Naive B cell (primary cell): ENCODE measurements at regions not wholly inside any gene's neighbourhood (a gene's known extent, or its start where the extent isn't known, plus 50 kb on each side); places are given as distances from the start of the nearest gene placed in this dataset.
A peak's percentile ranks its signal among the peaks of the same experiment; 100 is the strongest.

Experiments
- ATAC-seq, 2 donors: fragments of 150-1000 bp; cut with Tn5 transposase; 2 replicates each; pipeline ENCODE4 v1.10.0; 2021; ENCODE audit warnings: low read depth in 2 of 2, mild to moderate bottlenecking in 2 of 2, moderate library complexity in 2 of 2
- DNase-seq: peaks from one replicate; pipeline ENCODE4 v3.0.0; 2022
- H3K27ac Mint-ChIP-seq, 6 donors: one replicate each; pipeline ENCODE4 v1.8.0; 2020 to 2022; ENCODE audit warnings: mild to moderate bottlenecking in 6 of 6, mixed read lengths in 6 of 6, moderate library complexity in 5 of 6, inconsistent platforms in 2 of 6
- H3K27me3 Mint-ChIP-seq, 3 donors: one replicate each; pipeline ENCODE4 v1.8.0; 2021 to 2022; ENCODE audit warnings: mixed read lengths in 3 of 3, mild to moderate bottlenecking in 1 of 3
- H3K36me3 Mint-ChIP-seq, 2 donors: one replicate each; pipeline ENCODE4 v1.8.0; 2020 to 2022; ENCODE audit warnings: mixed read lengths in 2 of 2, inconsistent platforms in 1 of 2, mild to moderate bottlenecking in 1 of 2
- H3K4me1 Mint-ChIP-seq, 3 donors: one replicate each; pipeline ENCODE4 v1.8.0; 2020 to 2022; ENCODE audit warnings: mixed read lengths in 3 of 3, inconsistent platforms in 1 of 3, mild to moderate bottlenecking in 1 of 3, moderate library complexity in 1 of 3
- H3K4me3 Mint-ChIP-seq, 8 donors: one replicate each; pipeline ENCODE4 v1.8.0; 2020 to 2022; ENCODE audit warnings: mild to moderate bottlenecking in 8 of 8, mixed read lengths in 8 of 8, moderate library complexity in 8 of 8, inconsistent platforms in 2 of 8
- H3K9me3 Mint-ChIP-seq, 7 donors: one replicate each; pipeline ENCODE4 v1.8.0; 2020 to 2022; ENCODE audit warnings: mixed read lengths in 7 of 7, mild to moderate bottlenecking in 5 of 7, inconsistent platforms in 2 of 7, moderate library complexity in 1 of 7

DNA sequence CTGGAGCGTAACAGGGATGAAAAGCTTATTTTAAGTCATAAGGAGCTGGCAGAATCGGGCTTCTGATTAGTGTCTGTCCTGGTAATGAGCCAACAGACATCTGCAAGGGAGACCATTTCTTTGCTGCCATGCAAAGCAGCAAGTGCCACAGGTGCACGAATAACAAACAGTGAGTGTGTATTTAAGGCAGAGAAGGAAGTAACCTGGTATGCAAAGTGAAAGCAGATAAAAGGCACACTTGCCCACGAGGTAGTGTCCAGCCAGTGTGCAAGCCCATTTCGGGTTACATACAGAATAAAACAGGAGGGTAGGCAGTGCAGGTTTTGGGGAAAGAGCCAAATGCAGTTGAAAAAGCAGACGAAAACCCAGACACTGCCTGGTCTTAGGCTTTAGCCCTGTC is 1153.7 kb downstream of the SI start:
- Mint-ChIP-seq H3K4me3 (no peak overlapping the region), H3K9me3 (peaks cover 0 to 6% (median 4%) of the 10 kb centered on the region in 7 donors), H3K27me3 (no peaks in the 10 kb centered on the region)

GRCh38 chr3:163919154-163919553 is 1159.1 kb downstream of the SI start:
- no peak overlapping the region for H3K4me3 Mint-ChIP-seq
- no peaks in the 10 kb centered on the region for H3K27me3 Mint-ChIP-seq
- DNase-seq (no peak), ATAC-seq (no peak)
- H3K4me1 Mint-ChIP-seq, result no peaks in the 10 kb centered on the region
- no peak overlapping the region for H3K27ac Mint-ChIP-seq
- H3K36me3 Mint-ChIP-seq, result no peaks in the 10 kb centered on the region
- H3K9me3 Mint-ChIP-seq, result peaks cover 0 to 4% (median 0%) of the 10 kb centered on the region in 7 donors

More for the DNA sequence above, 1153.7 kb downstream of the SI start:
- ATAC-seq (no peak), DNase-seq (no peak)
- H3K27ac Mint-ChIP-seq, result no peak overlapping the region
- H3K36me3 Mint-ChIP-seq, result no peaks in the 10 kb centered on the region
- H3K4me1 Mint-ChIP-seq, result no peaks in the 10 kb centered on the region

DNA sequence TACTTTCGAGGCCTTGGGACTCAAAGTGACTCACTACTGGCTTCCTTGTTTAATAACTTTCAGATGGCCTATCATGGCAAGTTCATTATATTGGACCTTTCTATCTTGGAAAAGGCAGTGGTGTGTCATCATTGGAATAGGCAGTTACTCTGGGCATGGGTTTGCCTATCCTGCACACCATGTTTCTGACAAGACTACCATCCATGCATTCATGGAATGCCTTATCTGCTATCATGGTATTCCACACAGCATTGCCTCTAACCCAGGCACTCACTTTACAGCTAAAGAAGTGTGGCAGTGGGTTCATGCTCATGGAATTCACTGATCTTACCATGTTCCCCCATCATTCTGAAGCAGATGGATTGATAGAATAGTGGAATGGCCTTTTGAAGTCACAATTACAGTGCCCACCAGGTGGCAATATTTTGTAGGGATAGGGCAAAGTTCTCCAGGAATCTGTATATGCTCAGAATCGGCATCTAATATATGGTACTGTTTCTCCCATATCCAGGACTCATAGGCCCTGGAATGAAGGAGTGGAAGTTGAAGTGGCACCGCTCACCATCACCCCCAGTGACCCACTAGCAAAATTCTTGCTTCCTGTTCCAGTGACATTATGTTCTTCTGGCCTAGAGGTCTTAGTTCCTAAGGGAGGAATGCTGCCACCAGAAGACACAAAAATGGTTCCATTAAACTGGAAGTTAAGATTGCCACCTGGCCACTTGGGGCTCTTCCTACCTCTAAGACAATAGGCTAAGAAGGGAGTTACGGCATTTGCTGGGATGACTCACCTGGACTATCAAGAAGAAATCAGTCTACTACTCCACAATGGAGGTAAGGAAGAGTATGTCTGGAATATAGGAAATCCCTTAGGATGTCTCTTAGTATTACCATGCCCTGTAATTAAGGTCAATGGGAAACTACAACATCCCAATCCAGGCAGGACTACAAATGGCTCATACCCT is 1161.4 kb downstream of the SI start:
- Mint-ChIP-seq H3K4me3 (no peak overlapping the region), H3K27ac (no peak overlapping the region), H3K27me3 (no peaks in the 10 kb centered on the region), H3K4me1 (no peaks in the 10 kb centered on the region), H3K9me3 (peaks cover 0 to 4% (median 0%) of the 10 kb centered on the region in 7 donors), H3K36me3 (no peaks in the 10 kb centered on the region)
- DNase-seq (no peak), ATAC-seq (no peak)

- Mint-ChIP-seq H3K27me3 (no peaks in the 10 kb centered on the region), H3K4me3 (no peak overlapping the region), H3K27ac (no peak overlapping the region), H3K9me3 (peaks cover 0 to 2% (median 0%) of the 10 kb centered on the region in 7 donors), H3K36me3 (no peaks in the 10 kb centered on the region), H3K4me1 (no peaks in the 10 kb centered on the region)
- no peak for DNase-seq
- no peak for ATAC-seq
Measured at GRCh38 chr3:163915280-163915679, 1163.0 kb downstream of the SI start.

DNA sequence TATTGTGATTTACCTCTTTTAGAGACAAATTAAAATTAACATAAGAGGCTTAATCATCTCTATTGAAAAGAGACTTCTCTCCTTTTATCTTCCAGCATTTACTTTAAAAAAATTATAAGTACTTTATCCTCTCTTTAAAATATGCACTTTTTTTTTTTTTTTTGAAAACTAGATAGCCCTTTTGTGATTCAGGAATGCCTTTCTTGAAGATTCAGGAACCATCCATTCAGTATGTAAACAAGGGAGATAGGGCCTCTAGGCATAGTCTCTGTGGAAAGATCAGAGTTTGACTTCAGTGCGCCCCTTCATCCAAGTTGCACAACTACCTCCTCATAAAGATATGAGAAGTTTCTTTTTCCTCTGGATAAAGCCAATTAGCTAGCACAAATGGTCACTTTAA is 1163.7 kb downstream of the SI start:
- H3K4me1 Mint-ChIP-seq, result no peaks in the 10 kb centered on the region
- ATAC-seq (no peak), DNase-seq (no peak)
- H3K9me3 Mint-ChIP-seq, result peaks cover 0 to 3% (median 0%) of the 10 kb centered on the region in 7 donors
- no peak overlapping the region for H3K4me3 Mint-ChIP-seq
- no peaks in the 10 kb centered on the region for H3K27me3 Mint-ChIP-seq
- no peak overlapping the region for H3K27ac Mint-ChIP-seq
- no peaks in the 10 kb centered on the region for H3K36me3 Mint-ChIP-seq

GRCh38 chr3:163891771-163892170 is 1186.5 kb downstream of the SI start:
- no peaks in the 10 kb centered on the region for H3K27me3 Mint-ChIP-seq
- DNase-seq (no peak), ATAC-seq (no peak)
- peaks cover 0 to 9% (median 0%) of the 10 kb centered on the region in 7 donors for H3K9me3 Mint-ChIP-seq
- H3K27ac Mint-ChIP-seq, result no peak overlapping the region
- H3K4me1 Mint-ChIP-seq, result no peaks in the 10 kb centered on the region
- no peak overlapping the region for H3K4me3 Mint-ChIP-seq
- H3K36me3 Mint-ChIP-seq, result no peaks in the 10 kb centered on the region

DNA sequence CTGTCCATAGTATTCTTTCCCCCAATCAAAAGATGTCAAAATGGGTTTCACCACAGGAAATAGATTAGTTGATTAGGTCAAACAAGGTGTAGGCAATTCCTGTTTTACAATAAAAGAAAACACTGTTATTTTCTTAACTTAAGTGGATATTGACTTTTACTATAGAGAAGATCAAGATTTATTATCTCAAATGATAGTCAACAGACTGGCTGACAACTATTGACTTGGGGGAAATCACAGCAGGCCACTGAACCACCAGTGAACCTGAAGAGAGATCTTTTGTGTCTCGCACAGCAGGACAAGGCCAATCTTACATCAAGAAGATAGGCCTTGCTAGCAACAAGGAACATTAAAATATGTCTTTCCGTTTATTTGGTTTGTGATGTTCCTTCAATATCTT is 1187.6 kb downstream of the SI start:
- ATAC-seq (no peak), DNase-seq (no peak)
- no peaks in the 10 kb centered on the region for H3K36me3 Mint-ChIP-seq
- no peaks in the 10 kb centered on the region for H3K27me3 Mint-ChIP-seq
- H3K4me1 Mint-ChIP-seq, result no peaks in the 10 kb centered on the region
- no peak overlapping the region for H3K4me3 Mint-ChIP-seq
- H3K9me3 Mint-ChIP-seq, result peaks cover 0 to 9% (median 0%) of the 10 kb centered on the region in 7 donors
- H3K27ac Mint-ChIP-seq, result no peak overlapping the region

DNA sequence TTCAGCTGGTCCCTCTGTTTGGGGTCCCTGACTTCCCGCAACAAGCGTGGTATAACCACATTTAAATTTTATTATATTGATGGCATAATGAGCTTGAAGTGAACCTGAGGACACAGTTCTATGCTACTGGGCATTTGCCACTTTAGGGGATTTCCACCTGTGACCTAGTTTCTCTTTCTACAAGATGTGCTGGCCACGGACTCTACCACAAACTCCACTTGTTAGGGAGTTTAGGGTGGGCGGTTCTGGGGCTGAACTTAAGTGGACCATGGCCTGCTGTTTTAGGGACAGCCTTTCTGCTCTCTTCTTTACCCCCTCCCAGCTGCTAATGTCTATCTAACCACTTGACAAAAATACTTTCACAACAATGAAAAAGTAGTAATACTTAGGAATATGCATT is 1199.1 kb downstream of the SI start:
- peaks cover 13 to 20% (median 16%) of the 10 kb centered on the region in 7 donors for H3K9me3 Mint-ChIP-seq
- no peak for ATAC-seq
- no peaks in the 10 kb centered on the region for H3K36me3 Mint-ChIP-seq

DNA sequence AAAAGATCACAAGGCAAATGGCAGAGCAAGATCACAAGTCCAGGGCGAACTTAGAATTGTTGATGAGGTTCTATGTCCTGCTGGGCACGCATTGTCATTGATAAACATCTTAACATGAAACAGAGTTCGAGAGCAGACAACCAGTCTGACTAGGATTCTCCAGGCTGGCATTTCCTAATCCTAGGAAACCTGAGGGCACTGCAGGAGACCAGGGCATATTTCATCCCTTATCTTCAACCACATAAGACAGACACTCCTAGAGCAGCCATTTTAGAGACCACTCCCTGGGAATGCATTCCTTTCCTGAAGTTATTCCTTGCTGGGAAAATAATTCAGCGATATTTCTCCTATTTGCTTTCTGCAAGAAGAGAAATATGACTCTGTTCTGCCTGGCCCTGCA is 1199.9 kb downstream of the SI start:
- peaks cover 15 to 20% (median 16%) of the 10 kb centered on the region in 7 donors for H3K9me3 Mint-ChIP-seq
- ATAC-seq (no peak), DNase-seq (no peak)
- H3K27ac Mint-ChIP-seq, result no peak overlapping the region
- no peaks in the 10 kb centered on the region for H3K4me1 Mint-ChIP-seq
- H3K4me3 Mint-ChIP-seq, result peak overlapping the region in 1 of 8 donors; percentile 66
- H3K36me3 Mint-ChIP-seq, result no peaks in the 10 kb centered on the region
- no peaks in the 10 kb centered on the region for H3K27me3 Mint-ChIP-seq

More for the DNA sequence above, 1199.1 kb downstream of the SI start:
- no peak overlapping the region for H3K4me3 Mint-ChIP-seq
- no peak overlapping the region for H3K27ac Mint-ChIP-seq
- H3K27me3 Mint-ChIP-seq, result no peaks in the 10 kb centered on the region
- no peaks in the 10 kb centered on the region for H3K4me1 Mint-ChIP-seq
- DNase-seq, result no peak

DNA sequence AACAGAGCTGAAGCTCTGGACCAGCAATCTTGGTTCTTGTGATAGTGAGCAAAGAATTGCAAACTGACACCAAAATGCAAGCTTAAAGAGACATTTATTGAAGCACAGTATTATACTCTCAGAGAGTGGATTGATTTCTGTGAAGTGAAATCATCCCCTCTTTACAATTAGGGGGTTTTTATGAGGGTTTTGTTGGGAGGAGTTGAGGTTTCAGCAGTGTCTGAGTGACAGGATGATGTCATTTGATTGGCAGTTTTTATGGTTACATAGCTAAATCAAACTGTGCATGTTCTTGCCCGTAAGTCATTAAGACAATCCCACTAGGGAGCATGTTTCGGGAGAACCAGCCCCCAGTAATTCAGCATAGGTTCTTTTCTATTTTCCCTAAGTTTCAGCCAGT is 1200.5 kb downstream of the SI start:
- Mint-ChIP-seq H3K9me3 (peaks cover 15 to 20% (median 16%) of the 10 kb centered on the region in 7 donors), H3K36me3 (no peaks in the 10 kb centered on the region), H3K4me3 (no peak overlapping the region), H3K27ac (no peak overlapping the region), H3K4me1 (no peaks in the 10 kb centered on the region), H3K27me3 (no peaks in the 10 kb centered on the region)
- no peak for ATAC-seq
- no peak for DNase-seq

DNA sequence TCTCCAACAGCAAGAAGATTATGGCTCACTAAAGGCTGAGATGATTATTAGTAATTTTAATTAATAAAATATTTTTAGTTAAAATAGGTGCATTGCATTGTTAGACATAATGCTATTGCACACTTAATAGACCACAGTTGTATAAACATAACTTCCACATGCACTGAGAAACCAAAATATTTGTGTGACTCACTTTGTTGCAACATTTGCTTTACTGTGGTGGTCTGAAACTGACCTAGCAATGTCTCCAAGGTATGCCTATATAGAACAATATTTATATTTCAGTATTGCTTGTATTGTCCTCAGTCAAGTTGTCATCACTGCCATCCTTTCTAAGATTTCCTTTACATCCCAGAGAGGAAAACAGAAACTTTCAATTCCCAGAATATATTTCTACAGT is 1215.2 kb downstream of the SI start:
- DNase-seq (no peak), ATAC-seq (no peak)
- peaks cover 0 to 7% (median 2%) of the 10 kb centered on the region in 7 donors for H3K9me3 Mint-ChIP-seq
- no peak overlapping the region for H3K4me3 Mint-ChIP-seq
- H3K27me3 Mint-ChIP-seq, result no peaks in the 10 kb centered on the region
- H3K4me1 Mint-ChIP-seq, result no peaks in the 10 kb centered on the region
- no peaks in the 10 kb centered on the region for H3K36me3 Mint-ChIP-seq
- H3K27ac Mint-ChIP-seq, result no peak overlapping the region

GRCh38 chr3:163852233-163852632 is 1226.1 kb downstream of the SI start:
- Mint-ChIP-seq H3K4me3 (no peak overlapping the region), H3K9me3 (peaks cover under 1 to 12% (median 2%) of the 10 kb centered on the region in 7 donors), H3K27ac (no peak overlapping the region), H3K4me1 (no peaks in the 10 kb centered on the region), H3K27me3 (no peaks in the 10 kb centered on the region), H3K36me3 (no peaks in the 10 kb centered on the region)
- DNase-seq (no peak), ATAC-seq (no peak)

- Mint-ChIP-seq H3K4me1 (no peaks in the 10 kb centered on the region), H3K9me3 (peaks cover 0 to 19% (median 6%) of the 10 kb centered on the region in 7 donors), H3K27ac (peak overlapping the region in 1 of 6 donors; percentile 62), H3K4me3 (no peak overlapping the region), H3K36me3 (no peaks in the 10 kb centered on the region), H3K27me3 (no peaks in the 10 kb centered on the region)
- no peak for ATAC-seq
- DNase-seq, result no peak
Measured at GRCh38 chr3:163838769-163839168, 1239.5 kb downstream of the SI start.

DNA sequence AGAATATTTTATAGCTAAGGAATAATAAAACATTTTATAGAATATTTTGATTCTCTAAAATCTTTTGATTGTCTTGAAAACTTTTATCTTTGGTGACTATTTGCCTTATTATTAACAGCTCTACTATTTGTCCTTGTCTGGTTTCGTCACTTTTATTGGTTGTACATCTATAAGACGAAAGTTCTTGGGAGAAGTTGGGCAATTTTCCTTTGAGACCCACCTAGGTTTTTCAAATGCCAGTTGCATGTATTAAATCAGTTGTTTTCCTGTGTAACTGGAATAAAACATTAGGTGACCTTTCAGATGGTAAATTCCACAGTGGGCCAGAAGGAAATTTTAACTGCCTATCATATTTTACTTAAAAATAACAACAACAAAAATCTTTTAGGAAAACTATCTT is 1245.7 kb downstream of the SI start:
- Mint-ChIP-seq H3K4me3 (no peak overlapping the region), H3K36me3 (no peaks in the 10 kb centered on the region), H3K9me3 (peaks cover 0 to 18% (median 1%) of the 10 kb centered on the region in 7 donors), H3K27me3 (no peaks in the 10 kb centered on the region), H3K27ac (no peak overlapping the region), H3K4me1 (no peaks in the 10 kb centered on the region)
- DNase-seq (no peak), ATAC-seq (no peak)
